ENCODE measurements at regions not wholly inside any gene's neighbourhood (a gene's known extent, or its start where the extent isn't known, plus 50 kb on each side); places are given as distances from the start of the nearest gene placed in this dataset.
"Not testable (repeated sequence)": the region's sequence is repeated elsewhere in the genome, so short reads cannot be mapped to it uniquely, and the experiment has no call there.

DNA sequence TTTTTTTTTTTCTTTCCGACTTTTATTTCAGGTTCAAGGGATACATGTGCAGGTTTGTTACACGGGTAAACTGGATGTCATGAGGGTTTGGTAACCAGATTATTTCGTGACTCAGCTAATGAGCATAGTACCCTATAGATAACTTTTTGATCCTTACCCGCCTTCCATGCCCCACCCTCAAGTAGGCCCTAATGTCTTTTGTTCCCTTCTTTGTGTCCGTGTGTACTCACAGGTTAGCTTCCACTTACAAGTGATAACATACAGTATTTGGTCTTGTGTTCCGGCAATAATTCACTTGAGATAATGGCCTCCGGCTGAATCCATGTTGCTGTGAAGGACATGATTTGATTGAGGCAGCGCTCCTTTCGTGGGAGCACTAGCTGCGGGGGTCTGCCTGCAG is 402.8 kb upstream of the SGO1 start:
- Mint-ChIP-seq H3K27ac (no peak overlapping the region), H3K36me3 (no peaks in the 10 kb centered on the region), H3K4me3 (no peak overlapping the region), H3K9me3 (peaks cover 37% of the 10 kb centered on the region), H3K27me3 (no peaks in the 10 kb centered on the region), H3K4me1 (ENCODE audit: low read depth) (no peaks in the 10 kb centered on the region)
- intact Hi-C loops (cut with micrococcal nuclease): no loop called here
- POLR2A ChIA-PET: no interaction called here
- no peak for DNase-seq
- CTCF ChIA-PET: no interaction called here

DNA sequence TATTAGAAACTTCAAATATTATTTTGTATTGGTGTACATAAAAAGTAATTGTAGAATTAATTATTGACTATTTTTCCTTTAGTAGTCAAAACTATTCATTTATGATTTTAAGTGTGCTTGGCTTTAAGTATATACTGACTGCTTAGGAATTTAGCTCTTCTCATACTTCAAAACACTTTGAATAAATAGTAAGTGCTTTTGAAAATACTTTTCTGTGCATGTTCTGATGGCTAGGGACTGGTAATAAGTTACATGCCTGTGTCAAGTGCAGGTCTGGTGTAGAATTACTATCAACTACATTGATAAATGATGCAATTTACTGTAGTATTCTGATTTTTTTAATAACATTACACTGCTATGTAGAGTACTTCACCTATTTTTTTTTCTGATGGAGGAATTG is 397.6 kb upstream of the SGO1 start:
- DNase-seq: no peak
- CTCF ChIA-PET: no interaction called here
- H3K4me3 Mint-ChIP-seq: no peak overlapping the region
- intact Hi-C loops (cut with micrococcal nuclease): no loop called here
- H3K36me3 Mint-ChIP-seq: no peaks in the 10 kb centered on the region
- peaks cover 2% of the 10 kb centered on the region for H3K9me3 Mint-ChIP-seq
- H3K27me3 Mint-ChIP-seq: no peaks in the 10 kb centered on the region
- H3K4me1 Mint-ChIP-seq (ENCODE audit: low read depth): no peaks in the 10 kb centered on the region
- H3K27ac Mint-ChIP-seq: no peak overlapping the region
- POLR2A ChIA-PET: no interaction called here

DNA sequence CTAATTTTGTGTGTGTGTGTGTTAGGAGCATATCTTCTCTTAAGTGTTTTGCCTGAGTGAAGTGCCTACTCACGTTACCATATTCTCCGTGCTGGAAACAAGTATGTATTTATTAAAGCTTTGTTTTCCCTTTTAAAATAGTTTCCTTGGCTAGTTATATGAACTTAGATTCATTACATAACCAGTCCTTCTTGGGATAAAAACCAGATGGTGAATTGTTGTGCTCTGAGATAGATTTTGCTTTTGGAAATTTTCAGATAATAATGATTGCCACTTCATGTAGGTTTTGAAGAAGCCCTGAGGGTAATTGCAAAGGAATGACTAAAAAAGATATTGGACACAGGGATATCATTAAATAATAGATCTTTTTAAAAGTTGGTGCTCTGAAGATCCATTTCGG is 390.2 kb upstream of the SGO1 start:
- POLR2A ChIA-PET: no interaction called here
- H3K27me3 Mint-ChIP-seq: no peaks in the 10 kb centered on the region
- CTCF ChIA-PET: no interaction called here

DNA sequence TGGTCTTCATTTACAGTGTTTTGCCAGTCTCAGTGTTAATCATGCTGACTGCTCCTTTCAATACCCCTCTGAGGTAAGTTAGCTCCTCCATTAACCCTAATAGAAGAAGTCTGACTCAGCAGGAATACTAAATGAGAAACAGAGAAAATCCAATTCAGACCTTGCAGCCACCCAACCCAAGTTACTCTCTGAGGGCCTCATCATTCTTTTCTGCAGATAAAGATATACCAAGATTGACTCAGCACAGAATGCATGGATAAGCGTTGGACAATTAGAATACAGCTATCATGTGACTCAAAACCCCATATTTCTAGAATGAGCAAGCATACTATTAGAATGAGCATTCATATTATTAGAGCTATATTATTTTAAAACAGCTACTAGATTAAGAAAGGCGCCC is 389.1 kb upstream of the SGO1 start:
- ChIA-PET CTCF (no interaction called here), POLR2A (no interaction called here)
- Mint-ChIP-seq H3K4me3 (no peak overlapping the region), H3K27ac (no peak overlapping the region), H3K9me3 (no peaks in the 10 kb centered on the region), H3K4me1 (ENCODE audit: low read depth) (no peaks in the 10 kb centered on the region), H3K27me3 (no peaks in the 10 kb centered on the region), H3K36me3 (no peaks in the 10 kb centered on the region)
- no peak for DNase-seq
- intact Hi-C loops (cut with micrococcal nuclease): no loop called here

More for the DNA sequence above, 390.2 kb upstream of the SGO1 start:
- H3K9me3 Mint-ChIP-seq: no peaks in the 10 kb centered on the region
- H3K4me3 Mint-ChIP-seq: no peak overlapping the region
- DNase-seq: no peak
- no peak overlapping the region for H3K27ac Mint-ChIP-seq
- H3K36me3 Mint-ChIP-seq: no peaks in the 10 kb centered on the region
- intact Hi-C loops (cut with micrococcal nuclease): no loop called here
- no peaks in the 10 kb centered on the region for H3K4me1 Mint-ChIP-seq (ENCODE audit: low read depth)

DNA sequence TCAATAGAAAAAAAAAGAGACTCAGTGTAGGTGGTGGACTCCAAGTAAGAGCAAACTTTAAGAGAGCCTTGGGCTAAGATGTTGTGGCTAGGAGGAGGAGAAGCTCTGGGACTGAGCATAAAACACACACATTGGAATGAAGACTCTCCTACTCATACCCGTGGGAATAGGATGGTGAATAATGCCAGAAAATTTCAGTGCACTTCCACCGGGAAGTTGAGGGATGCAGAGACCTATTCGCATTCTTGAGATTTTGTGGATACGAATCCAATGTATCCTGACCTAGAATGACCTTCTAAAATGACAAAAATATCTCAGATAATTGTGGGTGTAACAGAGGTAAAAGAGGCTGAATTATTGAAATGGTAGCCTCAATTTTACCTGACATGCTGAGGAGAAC is 388.7 kb upstream of the SGO1 start:
- H3K36me3 Mint-ChIP-seq: no peaks in the 10 kb centered on the region
- H3K27me3 Mint-ChIP-seq: no peaks in the 10 kb centered on the region
- DNase-seq: no peak
- H3K4me1 Mint-ChIP-seq (ENCODE audit: low read depth): no peaks in the 10 kb centered on the region
- H3K27ac Mint-ChIP-seq: no peak overlapping the region
- ChIA-PET CTCF (no interaction called here), POLR2A (no interaction called here)
- H3K9me3 Mint-ChIP-seq: no peaks in the 10 kb centered on the region
- intact Hi-C loops (cut with micrococcal nuclease): no loop called here
- no peak overlapping the region for H3K4me3 Mint-ChIP-seq

DNA sequence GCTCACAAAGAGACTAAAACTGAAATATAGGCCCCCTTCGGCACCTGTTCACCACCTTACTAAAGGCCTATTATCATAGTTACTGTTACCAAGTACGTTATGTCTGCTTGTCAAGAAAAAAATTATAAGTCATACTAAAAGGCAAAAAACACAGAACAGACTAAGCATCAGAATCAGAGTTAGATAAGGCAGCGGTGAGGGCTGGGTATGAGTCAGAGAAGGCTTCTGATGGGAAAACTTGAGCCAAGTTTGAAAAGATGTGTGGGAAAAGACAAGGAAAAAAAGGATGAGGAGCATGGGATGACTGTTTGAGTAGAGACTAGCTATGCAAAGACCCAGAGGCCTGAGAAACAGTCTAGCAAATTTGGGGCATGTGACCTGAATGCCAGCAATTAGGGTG is 387.2 kb upstream of the SGO1 start:
- H3K36me3 Mint-ChIP-seq: no peaks in the 10 kb centered on the region
- ChIA-PET POLR2A (no interaction called here), CTCF (no interaction called here)
- H3K4me1 Mint-ChIP-seq (ENCODE audit: low read depth): no peaks in the 10 kb centered on the region
- H3K27me3 Mint-ChIP-seq: no peaks in the 10 kb centered on the region
- DNase-seq: no peak
- H3K4me3 Mint-ChIP-seq: no peak overlapping the region
- H3K9me3 Mint-ChIP-seq: no peaks in the 10 kb centered on the region
- intact Hi-C loops (cut with micrococcal nuclease): no loop called here
- no peak overlapping the region for H3K27ac Mint-ChIP-seq

DNA sequence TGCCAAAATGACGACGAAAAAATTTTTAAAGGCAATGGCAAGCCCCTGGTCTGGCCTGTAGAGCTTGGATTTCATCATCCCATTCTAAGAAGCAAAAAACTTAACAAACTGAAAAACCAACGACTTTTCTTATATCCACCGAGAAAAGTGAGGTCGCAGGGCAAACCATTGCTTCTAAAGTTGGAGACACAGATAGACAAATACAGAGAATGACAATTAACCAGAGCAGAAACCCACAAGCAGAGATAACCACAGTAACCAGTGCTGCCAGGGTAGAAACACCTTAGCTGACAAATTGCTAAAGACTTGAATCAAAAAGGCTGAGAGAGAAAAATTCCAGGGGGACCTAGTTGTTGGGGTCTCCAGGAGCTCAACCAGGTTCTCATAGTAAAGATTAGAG is 386.5 kb upstream of the SGO1 start:
- Mint-ChIP-seq H3K36me3 (no peaks in the 10 kb centered on the region), H3K4me3 (no peak overlapping the region), H3K27me3 (no peaks in the 10 kb centered on the region), H3K9me3 (no peaks in the 10 kb centered on the region), H3K27ac (no peak overlapping the region), H3K4me1 (ENCODE audit: low read depth) (no peaks in the 10 kb centered on the region)
- CTCF ChIA-PET: no interaction called here
- intact Hi-C loops (cut with micrococcal nuclease): no loop called here
- POLR2A ChIA-PET: no interaction called here
- DNase-seq: no peak

DNA sequence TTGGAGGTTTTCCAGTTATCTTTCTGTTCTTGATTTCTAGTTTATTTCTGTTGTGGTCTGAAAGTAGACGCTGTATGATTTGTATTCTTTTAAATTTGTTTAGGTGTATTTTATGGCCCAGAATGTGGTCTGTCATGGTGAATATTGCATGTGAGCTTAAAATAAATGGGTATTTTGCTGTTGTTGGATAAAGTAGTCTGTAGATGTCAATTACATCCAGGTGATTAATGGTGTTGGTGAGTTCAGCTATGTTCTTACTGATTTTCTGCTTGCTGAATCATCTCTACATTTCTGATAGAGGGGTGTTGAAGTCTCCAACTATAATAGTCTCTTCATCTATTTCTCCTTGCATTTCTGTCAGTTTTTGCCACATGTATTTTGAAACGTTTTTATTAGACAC is 383.3 kb upstream of the SGO1 start:
- intact Hi-C loops (cut with micrococcal nuclease): no loop called here
- Mint-ChIP-seq H3K27ac (no peak overlapping the region), H3K27me3 (no peaks in the 10 kb centered on the region), H3K4me1 (ENCODE audit: low read depth) (no peaks in the 10 kb centered on the region), H3K9me3 (peaks cover 8% of the 10 kb centered on the region), H3K36me3 (no peaks in the 10 kb centered on the region), H3K4me3 (no peak overlapping the region)
- ChIA-PET POLR2A (no interaction called here), CTCF (no interaction called here)
- DNase-seq: no peak

DNA sequence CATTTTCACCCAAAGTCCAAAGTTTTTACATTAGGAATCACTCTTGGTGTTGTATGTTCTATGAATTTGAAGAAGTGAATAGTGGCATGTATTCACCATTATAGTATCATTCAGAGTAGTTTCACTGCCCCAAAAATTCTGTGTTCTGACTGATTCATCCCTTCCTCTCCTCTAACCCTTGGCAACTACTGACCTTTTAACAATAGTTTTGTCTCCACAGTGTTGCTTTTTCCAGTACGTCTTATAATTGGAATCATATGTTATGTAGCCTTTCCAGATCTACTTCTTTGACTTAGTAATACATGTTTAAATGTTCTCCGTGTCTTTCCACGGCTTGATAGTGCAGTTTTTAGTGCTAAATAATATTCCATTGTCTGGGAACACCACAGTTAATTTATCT is 379.0 kb upstream of the SGO1 start:
- ChIA-PET CTCF (no interaction called here), POLR2A (no interaction called here)
- H3K4me3 Mint-ChIP-seq: no peak overlapping the region
- peaks cover 21% of the 10 kb centered on the region for H3K9me3 Mint-ChIP-seq
- intact Hi-C loops (cut with micrococcal nuclease): no loop called here
- no peaks in the 10 kb centered on the region for H3K4me1 Mint-ChIP-seq (ENCODE audit: low read depth)
- H3K36me3 Mint-ChIP-seq: no peaks in the 10 kb centered on the region
- H3K27ac Mint-ChIP-seq: no peak overlapping the region
- DNase-seq: no peak
- no peaks in the 10 kb centered on the region for H3K27me3 Mint-ChIP-seq

DNA sequence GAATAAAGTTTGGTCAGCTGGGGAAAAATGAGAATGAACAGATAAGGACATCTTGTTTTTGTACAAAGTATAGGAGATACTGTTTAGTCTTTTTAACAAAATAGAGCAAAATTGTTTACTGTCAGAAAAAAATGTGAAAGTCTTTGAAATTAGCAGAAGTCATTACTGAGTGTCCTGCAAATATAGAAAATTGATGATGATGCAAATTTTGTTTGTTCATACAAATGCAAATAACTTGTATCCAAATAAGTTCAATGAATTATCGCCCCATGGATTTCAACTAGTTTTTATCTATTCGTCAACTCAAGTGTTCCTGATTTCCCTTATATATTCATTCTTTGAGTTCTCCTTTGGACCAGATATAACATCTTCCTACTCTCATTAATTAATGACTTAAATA is 378.0 kb upstream of the SGO1 start:
- ChIA-PET POLR2A (no interaction called here), CTCF (no interaction called here)
- Mint-ChIP-seq H3K9me3 (peaks cover 22% of the 10 kb centered on the region), H3K36me3 (no peaks in the 10 kb centered on the region), H3K27ac (no peak overlapping the region), H3K4me3 (no peak overlapping the region), H3K27me3 (no peaks in the 10 kb centered on the region), H3K4me1 (ENCODE audit: low read depth) (no peaks in the 10 kb centered on the region)
- intact Hi-C loops (cut with micrococcal nuclease): no loop called here
- no peak for DNase-seq

DNA sequence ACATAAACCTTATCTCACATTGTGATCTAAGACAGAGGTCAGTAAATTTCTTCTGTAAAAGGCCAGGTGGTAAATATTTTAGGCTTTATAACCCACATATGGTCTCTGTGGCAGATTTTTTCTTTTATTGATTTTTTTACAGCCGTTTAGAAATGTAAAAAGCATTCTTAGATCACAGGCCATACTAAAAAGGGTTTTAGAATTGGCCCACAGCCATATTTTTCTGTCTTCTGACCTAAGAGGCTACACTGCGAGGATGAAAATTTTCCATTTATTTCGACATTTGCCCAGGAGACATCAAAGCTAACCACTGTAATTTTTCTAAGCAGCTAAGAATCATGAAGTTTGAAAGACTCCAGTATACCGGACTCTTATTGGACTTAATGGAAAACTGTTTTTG is 377.2 kb upstream of the SGO1 start:
- POLR2A ChIA-PET: no interaction called here
- no peak overlapping the region for H3K27ac Mint-ChIP-seq
- intact Hi-C loops (cut with micrococcal nuclease): no loop called here
- no peaks in the 10 kb centered on the region for H3K4me1 Mint-ChIP-seq (ENCODE audit: low read depth)
- H3K4me3 Mint-ChIP-seq: no peak overlapping the region
- peaks cover 23% of the 10 kb centered on the region for H3K9me3 Mint-ChIP-seq
- no peaks in the 10 kb centered on the region for H3K36me3 Mint-ChIP-seq
- DNase-seq: no peak
- no peaks in the 10 kb centered on the region for H3K27me3 Mint-ChIP-seq
- CTCF ChIA-PET: no interaction called here

DNA sequence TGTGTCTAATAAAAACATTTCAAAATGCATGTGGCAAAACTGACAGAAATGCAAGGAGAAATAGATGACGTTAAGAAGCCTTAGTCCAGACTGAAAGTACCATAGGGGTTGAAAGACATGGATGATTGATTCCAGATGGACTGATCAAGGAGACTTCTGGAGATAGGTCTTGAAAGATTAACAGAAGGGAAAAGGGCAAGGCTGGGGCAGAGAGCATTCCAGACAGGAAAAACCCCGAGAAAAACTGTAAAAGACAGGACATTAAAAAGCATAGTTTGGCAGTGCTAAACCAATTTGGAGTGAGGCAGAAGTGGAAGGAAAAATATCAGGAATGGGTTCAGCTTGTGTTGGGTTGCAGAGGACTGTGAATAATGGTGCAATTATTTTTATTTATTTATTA is 375.2 kb upstream of the SGO1 start:
- ChIA-PET POLR2A (no interaction called here), CTCF (no interaction called here)
- no peak for DNase-seq
- no peaks in the 10 kb centered on the region for H3K36me3 Mint-ChIP-seq
- no peaks in the 10 kb centered on the region for H3K4me1 Mint-ChIP-seq (ENCODE audit: low read depth)
- intact Hi-C loops (cut with micrococcal nuclease): no loop called here
- peaks cover 21% of the 10 kb centered on the region for H3K9me3 Mint-ChIP-seq
- H3K27me3 Mint-ChIP-seq: no peaks in the 10 kb centered on the region
- no peak overlapping the region for H3K27ac Mint-ChIP-seq
- no peak overlapping the region for H3K4me3 Mint-ChIP-seq

DNA sequence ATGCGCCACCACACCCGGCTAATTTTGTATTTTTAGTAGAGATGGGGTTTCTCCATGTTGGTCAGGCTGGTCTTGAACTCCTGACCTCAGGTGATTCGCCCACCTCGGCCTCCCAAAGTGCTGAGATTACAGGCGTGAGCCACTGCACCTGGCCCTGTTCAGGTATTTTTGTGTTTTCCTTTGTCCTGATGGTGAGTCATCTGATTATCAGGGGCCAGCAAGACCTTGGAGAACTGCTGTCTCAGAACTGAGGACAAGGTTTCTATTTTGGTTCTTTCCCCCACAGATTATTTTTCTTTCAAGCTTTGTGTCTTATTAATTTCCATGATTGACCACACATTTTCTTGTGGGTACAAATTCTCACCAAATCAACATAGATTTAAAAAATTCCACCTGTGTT is 374.4 kb upstream of the SGO1 start:
- CTCF ChIA-PET; H3K27me3 Mint-ChIP-seq; H3K4me3 Mint-ChIP-seq; DNase-seq; H3K36me3 Mint-ChIP-seq; H3K27ac Mint-ChIP-seq; H3K4me1 Mint-ChIP-seq (ENCODE audit: low read depth); intact Hi-C loops (cut with micrococcal nuclease); POLR2A ChIA-PET: not testable (repeated sequence)
- H3K9me3 Mint-ChIP-seq: peaks cover 20% of the 10 kb centered on the region

DNA sequence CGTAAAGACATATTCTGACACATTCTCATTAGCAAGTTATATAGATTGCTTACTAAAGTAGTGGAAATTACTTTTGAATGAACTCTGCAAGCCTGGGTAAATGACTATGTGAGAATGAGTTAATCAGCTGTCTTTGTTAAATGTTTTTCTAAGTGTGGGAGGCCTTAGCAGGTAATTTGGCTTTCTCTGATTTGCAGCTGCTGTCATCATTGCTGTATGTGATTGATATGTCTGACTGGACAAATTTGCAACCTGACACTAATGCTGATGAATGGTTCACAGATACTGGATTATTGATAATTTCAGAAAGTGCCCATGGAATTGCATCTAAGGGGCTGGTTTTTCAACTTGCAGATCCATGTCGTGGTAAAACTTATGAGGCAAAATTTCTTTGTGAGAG is 372.2 kb upstream of the SGO1 start:
- POLR2A ChIA-PET: no interaction called here
- Mint-ChIP-seq H3K4me1 (ENCODE audit: low read depth) (no peaks in the 10 kb centered on the region), H3K4me3 (no peak overlapping the region), H3K9me3 (peaks cover 6% of the 10 kb centered on the region), H3K27me3 (no peaks in the 10 kb centered on the region), H3K27ac (no peak overlapping the region), H3K36me3 (no peaks in the 10 kb centered on the region)
- intact Hi-C loops (cut with micrococcal nuclease): no loop called here
- CTCF ChIA-PET: no interaction called here
- DNase-seq: no peak
